Transverse colon (tissue), 4 donors: ENCODE measurements at regions not wholly inside any gene's neighbourhood (a gene's known extent, or its start where the extent isn't known, plus 50 kb on each side); places are given as distances from the start of the nearest gene placed in this dataset.

Experiments used
- POLR2AphosphoS5 ChIP-seq, 3 donors: sonication (generic); formaldehyde crosslinking; IDR thresholded peaks; one replicate each; pipeline ENCODE4 v1.6.1; 2016; ENCODE audit warnings: antibody characterized with exemption in 3 of 3
- TF ChIP-seq, protein P1 (sequence below), 5 experiments: fragments of 200-600 bp in 3 of 5; fragments of 450-650 bp in 2 of 5; sonication (generic) in 3 of 5; IDR thresholded peaks; 1 replicate in 2 of 5; 2 replicates in 3 of 5; pipeline ENCODE4 v1.5.1; 2016 to 2017; ENCODE audit warnings: antibody characterized with exemption in 5 of 5, inconsistent platforms in 3 of 5, mild to moderate bottlenecking in 2 of 5, moderate library complexity in 1 of 5

GRCh38 chr15:95522533-95522932 lies 808.0 kb upstream of the NR2F2 start:
- no peak for TF ChIP-seq POLR2AphosphoS5 (IDR thresholded peaks at IDR 0.05)
- TF ChIP-seq, protein P1, sequence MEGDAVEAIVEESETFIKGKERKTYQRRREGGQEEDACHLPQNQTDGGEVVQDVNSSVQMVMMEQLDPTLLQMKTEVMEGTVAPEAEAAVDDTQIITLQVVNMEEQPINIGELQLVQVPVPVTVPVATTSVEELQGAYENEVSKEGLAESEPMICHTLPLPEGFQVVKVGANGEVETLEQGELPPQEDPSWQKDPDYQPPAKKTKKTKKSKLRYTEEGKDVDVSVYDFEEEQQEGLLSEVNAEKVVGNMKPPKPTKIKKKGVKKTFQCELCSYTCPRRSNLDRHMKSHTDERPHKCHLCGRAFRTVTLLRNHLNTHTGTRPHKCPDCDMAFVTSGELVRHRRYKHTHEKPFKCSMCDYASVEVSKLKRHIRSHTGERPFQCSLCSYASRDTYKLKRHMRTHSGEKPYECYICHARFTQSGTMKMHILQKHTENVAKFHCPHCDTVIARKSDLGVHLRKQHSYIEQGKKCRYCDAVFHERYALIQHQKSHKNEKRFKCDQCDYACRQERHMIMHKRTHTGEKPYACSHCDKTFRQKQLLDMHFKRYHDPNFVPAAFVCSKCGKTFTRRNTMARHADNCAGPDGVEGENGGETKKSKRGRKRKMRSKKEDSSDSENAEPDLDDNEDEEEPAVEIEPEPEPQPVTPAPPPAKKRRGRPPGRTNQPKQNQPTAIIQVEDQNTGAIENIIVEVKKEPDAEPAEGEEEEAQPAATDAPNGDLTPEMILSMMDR (IDR thresholded peaks at IDR 0.05), result no peak
